Lower leg skin (tissue), 3 donors: ENCODE measurements at regions not wholly inside any gene's neighbourhood (a gene's known extent, or its start where the extent isn't known, plus 50 kb on each side); places are given as distances from the start of the nearest gene placed in this dataset.

Experiments
- CTCF ChIP-seq, 3 donors: fragments of 450-650 bp; IDR thresholded peaks; one replicate each; pipeline ENCODE4 v1.5.1; 2016; ENCODE audit warnings: antibody characterized with exemption in 3 of 3, mild to moderate bottlenecking in 3 of 3, moderate library complexity in 2 of 3
- POLR2A ChIP-seq, 2 donors: fragments of 450-650 bp; IDR thresholded peaks; one replicate each; pipeline ENCODE4 v1.6.1; 2016 to 2017; ENCODE audit warnings: antibody characterized with exemption in 2 of 2, mild to moderate bottlenecking in 1 of 2, moderate library complexity in 1 of 2

- TF ChIP-seq POLR2A (IDR thresholded peaks at IDR 0.05) (no peak), CTCF (IDR thresholded peaks at IDR 0.05) (no peak)
These were observed 153.3 kb upstream of the CLEC14A start for GRCh38 chr14:38409071-38409705.
